Endothelial cell of umbilical vein (primary cell): ENCODE measurements at regions not wholly inside any gene's neighbourhood (a gene's known extent, or its start where the extent isn't known, plus 50 kb on each side); places are given as distances from the start of the nearest gene placed in this dataset.

ENCODE experiments used
- BruUV-seq: library from RNA; stranded (reverse); fragments of 400-500 nt; replicated peaks from 2 replicates; lab custom pipeline; 2021; lab: Mats Ljungman, UMichigan
- CTCF ChIA-PET: fragments of 300-600, 350-600 bp; sonication (Branson Sonifier 250); formaldehyde crosslinking; loops from one replicate; lab custom pipeline; 2021; ENCODE audit warnings: antibody characterized with exemption, inconsistent platforms; lab: Charles Lee
- POLR2A ChIA-PET: fragments of 300-600, 350-600 bp; sonication (Branson Sonifier 250); formaldehyde crosslinking; loops from one replicate; lab custom pipeline; 2021; ENCODE audit warnings: antibody characterized with exemption, inconsistent platforms; lab: Charles Lee
- DNase-seq: peaks from one replicate; pipeline ENCODE4 v3.0.0-alpha.2; 2011; ENCODE audit warnings: low read depth, low spot score
- FAIRE-seq: peaks from 2 replicates; lab custom pipeline; 2011; peaks lifted over from hg19 to GRCh38; lab: Jason Lieb, UNC
- H2AFZ ChIP-seq: 2 replicates; pipeline ENCODE4 v1.6.0; 2012; ENCODE audit warnings: low read depth, low read length, control low read depth, inconsistent platforms
- H3K27ac ChIP-seq: 2 replicates; pipeline ENCODE4 v1.5.1; 2011; ENCODE audit warnings: low read depth, mild to moderate bottlenecking, control low read depth, low read length, moderate library complexity; ENCODE audit not compliant: insufficient read depth
- H3K27me3 ChIP-seq, 2 experiments: 2 replicates each; pipeline versions ENCODE4 v1.6.0 to v1.6.1; 2011; ENCODE audit warnings: low read length in 2 of 2, mixed read lengths in 1 of 2; ENCODE audit not compliant: control insufficient read depth in 2 of 2, insufficient read depth in 2 of 2
- H3K36me3 ChIP-seq, 2 experiments: 2 replicates in 1 of 2; 3 replicates in 1 of 2; pipeline ENCODE4 v1.5.1; 2011; ENCODE audit warnings: low read length in 2 of 2, mild to moderate bottlenecking in 1 of 2, moderate library complexity in 1 of 2; ENCODE audit not compliant: control insufficient read depth in 2 of 2, insufficient read depth in 2 of 2; ENCODE audit errors: extremely low read depth in 1 of 2
- H3K4me1 ChIP-seq: 3 replicates; pipeline ENCODE4 v1.5.1; 2011; ENCODE audit warnings: mild to moderate bottlenecking, low read length; ENCODE audit not compliant: control insufficient read depth, insufficient read depth; ENCODE audit errors: extremely low read depth
- H3K4me2 ChIP-seq: 2 replicates; pipeline ENCODE4 v1.6.1; 2011; ENCODE audit warnings: low read length, control low read depth, mixed read lengths; ENCODE audit not compliant: insufficient read depth
- H3K4me3 ChIP-seq, 3 experiments: fragments of 200-600 bp in 1 of 3; sonication (generic), shearing (Covaris generic) in 1 of 3; replicated peaks in 1 of 3; 2 replicates each; pipeline ENCODE4 v1.5.1; 2011 to 2016; ENCODE audit warnings: control low read depth in 3 of 3, low read length in 3 of 3, mild to moderate bottlenecking in 2 of 3, inconsistent platforms in 1 of 3, low read depth in 1 of 3, moderate library complexity in 1 of 3; ENCODE audit not compliant: insufficient read depth in 1 of 3
- H3K79me2 ChIP-seq: 2 replicates; pipeline ENCODE4 v1.6.0; 2012; ENCODE audit warnings: low read length, inconsistent platforms; ENCODE audit not compliant: control insufficient read depth, insufficient read depth
- H3K9ac ChIP-seq: replicated peaks from 2 replicates; pipeline ENCODE3; 2011; ENCODE audit warnings: low read length, control low read depth; ENCODE audit not compliant: insufficient read depth; ENCODE audit errors: extremely low read depth
- H3K9me1 ChIP-seq: replicated peaks from 3 replicates; pipeline ENCODE4 v1.6.0; 2011; ENCODE audit warnings: mild to moderate bottlenecking, low read length; ENCODE audit not compliant: control insufficient read depth, insufficient read depth; ENCODE audit errors: extremely low read depth
- H3K9me3 ChIP-seq: replicated peaks from 2 replicates; pipeline ENCODE4 v1.5.1; 2012; ENCODE audit warnings: low read length, inconsistent platforms; ENCODE audit not compliant: control insufficient read depth, insufficient read depth
- H4K20me1 ChIP-seq: replicated peaks from 2 replicates; pipeline ENCODE3; 2011; ENCODE audit warnings: mild to moderate bottlenecking, low read length; ENCODE audit not compliant: control insufficient read depth, insufficient read depth; ENCODE audit errors: extremely low read depth
- EZH2 ChIP-seq: IDR thresholded peaks from 2 replicates; pipeline ENCODE4 v1.6.1; 2012; ENCODE audit warnings: borderline replicate concordance, low read depth, mild to moderate bottlenecking, moderate library complexity, low read length, inconsistent platforms; ENCODE audit not compliant: severe bottlenecking
- FOS ChIP-seq: IDR thresholded peaks from 2 replicates; pipeline ENCODE4 v1.6.1; 2011; ENCODE audit warnings: mild to moderate bottlenecking, low read length, moderate library complexity, borderline replicate concordance; ENCODE audit not compliant: insufficient read depth
- GATA2 ChIP-seq: IDR thresholded peaks from 2 replicates; pipeline ENCODE4 v1.7.0; 2011; ENCODE audit warnings: low read depth, mild to moderate bottlenecking, moderate library complexity, mixed read lengths, low read length; ENCODE audit not compliant: insufficient read length, insufficient read depth
- JUN ChIP-seq: IDR thresholded peaks from 2 replicates; pipeline ENCODE4 v1.6.1; 2011; ENCODE audit warnings: borderline replicate concordance, low read depth; ENCODE audit not compliant: insufficient read length, insufficient read depth
- MAX ChIP-seq: IDR thresholded peaks from 2 replicates; pipeline ENCODE4 v1.6.1; 2011; ENCODE audit not compliant: insufficient read depth, insufficient read length
- MYC ChIP-seq: IDR thresholded peaks from one replicate; pipeline ENCODE4 v1.6.1; 2011; ENCODE audit warnings: mild to moderate bottlenecking, low read depth, low read length
- POLR2A ChIP-seq: IDR thresholded peaks from 2 replicates; pipeline ENCODE4 v1.6.1; 2012; ENCODE audit warnings: low read depth, mild to moderate bottlenecking, control low read depth, low read length
- POLR2AphosphoS5 ChIP-seq: IDR thresholded peaks from 2 replicates; pipeline ENCODE4 v1.6.1; 2012; ENCODE audit warnings: low read depth, mild to moderate bottlenecking, control low read depth, low read length, moderate library complexity; ENCODE audit not compliant: insufficient read depth
- dilution Hi-C: fragments of 300-500 bp; cut with MboI; formaldehyde crosslinking; loops from one replicate; pipeline ENCODE4 v1.15.0; 2019; ENCODE audit warnings: low sequenced_read_pairs; ENCODE audit not compliant: extremely low pct_ligation_motif_present
- intact Hi-C: fragments of 100-400 bp; cut with micrococcal nuclease; formaldehyde crosslinking; loops from one replicate; pipeline ENCODE4 v1.10.0; 2022
- TF ChIP-seq, protein P1 (sequence below), 2 donors: IDR thresholded peaks; 1 replicate in 1 of 2; 2 replicates in 1 of 2; pipeline ENCODE4 v1.5.1; 2011; ENCODE audit warnings: low read length in 2 of 2, mild to moderate bottlenecking in 2 of 2, moderate library complexity in 2 of 2, control low read depth in 1 of 2, inconsistent platforms in 1 of 2, low read depth in 1 of 2; ENCODE audit not compliant: insufficient read depth in 1 of 2; ENCODE audit errors: extremely low read depth in 1 of 2

- Histone ChIP-seq H3K27ac (no peak overlapping the region), H3K4me3 (no peak overlapping the region), H3K36me3 (no peaks in the 10 kb centered on the region), H3K79me2 (peaks cover 51% of the 10 kb centered on the region), H3K4me2 (no peak overlapping the region), H3K27me3 (no peaks in the 10 kb centered on the region), H3K4me1 (peaks cover 31% of the 10 kb centered on the region), H3K9me3 (no peaks in the 10 kb centered on the region), H4K20me1 (no peaks in the 10 kb centered on the region), H3K9me1 (no peaks in the 10 kb centered on the region), H3K9ac (no peak overlapping the region), H2AFZ (no peak overlapping the region)
- POLR2A ChIA-PET, result no interaction called here
- no peak for TF ChIP-seq MYC
- no peak for TF ChIP-seq MAX
- TF ChIP-seq GATA2, result no peak
- TF ChIP-seq JUN, result no peak
- no peak for TF ChIP-seq POLR2A
- TF ChIP-seq POLR2AphosphoS5, result no peak
- TF ChIP-seq, protein P1, sequence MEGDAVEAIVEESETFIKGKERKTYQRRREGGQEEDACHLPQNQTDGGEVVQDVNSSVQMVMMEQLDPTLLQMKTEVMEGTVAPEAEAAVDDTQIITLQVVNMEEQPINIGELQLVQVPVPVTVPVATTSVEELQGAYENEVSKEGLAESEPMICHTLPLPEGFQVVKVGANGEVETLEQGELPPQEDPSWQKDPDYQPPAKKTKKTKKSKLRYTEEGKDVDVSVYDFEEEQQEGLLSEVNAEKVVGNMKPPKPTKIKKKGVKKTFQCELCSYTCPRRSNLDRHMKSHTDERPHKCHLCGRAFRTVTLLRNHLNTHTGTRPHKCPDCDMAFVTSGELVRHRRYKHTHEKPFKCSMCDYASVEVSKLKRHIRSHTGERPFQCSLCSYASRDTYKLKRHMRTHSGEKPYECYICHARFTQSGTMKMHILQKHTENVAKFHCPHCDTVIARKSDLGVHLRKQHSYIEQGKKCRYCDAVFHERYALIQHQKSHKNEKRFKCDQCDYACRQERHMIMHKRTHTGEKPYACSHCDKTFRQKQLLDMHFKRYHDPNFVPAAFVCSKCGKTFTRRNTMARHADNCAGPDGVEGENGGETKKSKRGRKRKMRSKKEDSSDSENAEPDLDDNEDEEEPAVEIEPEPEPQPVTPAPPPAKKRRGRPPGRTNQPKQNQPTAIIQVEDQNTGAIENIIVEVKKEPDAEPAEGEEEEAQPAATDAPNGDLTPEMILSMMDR (IDR thresholded peaks at IDR 0.05; ENCODE audit: extremely low read depth in 1 of 2, insufficient read depth in 1 of 2, low read depth in 1 of 2, low read length in 2 of 2), result no peak
- TF ChIP-seq FOS, result no peak
- TF ChIP-seq EZH2, result no peak
- no peak for DNase-seq
- CTCF ChIA-PET, result interaction anchor here (1.2 to 6.1 kb wide), 2 partner anchors 14 to 211 kb away, joined by 3 to 70 read pairs; no protein-coding TSS in a partner anchor
- intact Hi-C loops, result no loop called here
- no peak for FAIRE-seq
- no TSS peak for BruUV-seq
- dilution Hi-C loops, result no loop called here
These were observed 106.8 kb upstream of the BEND6 start for GRCh38 chr6:56848105-56848504.
